ENCODE measurements at regions not wholly inside any gene's neighbourhood (a gene's known extent, or its start where the extent isn't known, plus 50 kb on each side); places are given as distances from the start of the nearest gene placed in this dataset.

DNA sequence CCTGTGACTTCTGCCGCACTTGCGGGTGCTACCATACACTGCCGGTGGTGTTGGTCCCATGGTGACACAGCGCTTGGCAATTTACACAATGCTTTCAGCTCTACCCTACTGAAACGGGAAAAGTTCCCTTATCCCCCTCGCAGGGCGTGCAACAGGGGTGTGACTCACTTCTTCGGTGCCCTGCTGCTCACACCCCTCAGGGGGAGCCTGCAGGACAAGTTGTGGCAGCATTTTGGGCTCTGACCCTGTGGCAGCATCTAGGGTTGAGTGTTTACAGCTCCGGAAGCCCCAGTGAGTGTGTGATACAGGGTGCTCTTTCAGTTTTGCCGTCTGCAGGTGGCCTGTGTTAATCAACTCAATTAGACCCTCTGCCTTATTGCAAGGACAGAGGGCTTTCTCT lies 324.7 kb upstream of the RGMA start:
- intact Hi-C loops (cut with micrococcal nuclease): no loop called here
- H3K27me3 ChIP-seq (ENCODE audit: insufficient read depth, low read length): peaks cover 11% of the 10 kb centered on the region
- POLR2A ChIA-PET: no interaction called here
- CTCF ChIA-PET: no interaction called here
- no peak overlapping the region for H3K4me2 ChIP-seq (ENCODE audit: low read length)
- H3K9me3 ChIP-seq (ENCODE audit: control insufficient read depth in 1 of 2, insufficient read depth in 1 of 2, low read depth in 1 of 2, low read length in 2 of 2): no peaks in the 10 kb centered on the region
- no peaks in the 10 kb centered on the region for H3K79me2 ChIP-seq (ENCODE audit: insufficient read depth, low read length)
- no peak overlapping the region for H3K9ac ChIP-seq (ENCODE audit: low read length)
- no peaks in the 10 kb centered on the region for H3K36me3 ChIP-seq (ENCODE audit: control insufficient read depth in 1 of 2, insufficient read depth in 2 of 2, low read length in 2 of 2)
- RAD21 ChIA-PET (ENCODE audit: low non-redundant PET in 1 of 2, low total read pairs in 2 of 2, uncharacterized antibody in 2 of 2, unreplicated experiment in 2 of 2): no interaction called here
- no peak overlapping the region for H2AFZ ChIP-seq (ENCODE audit: low read depth, low read length, poor library complexity, severe bottlenecking)
- no peak for TF ChIP-seq CBX3 (IDR thresholded peaks at IDR 0.05; ENCODE audit: low read depth)
- no peak for TF ChIP-seq SP1 (IDR thresholded peaks at IDR 0.05; ENCODE audit: low read depth)
- TF ChIP-seq TCF7L2 (IDR thresholded peaks at IDR 0.05; ENCODE audit: borderline replicate concordance, extremely low read depth, insufficient read depth, insufficient read length): no peak
- no peak for TF ChIP-seq ZNF274 (IDR thresholded peaks at IDR 0.05; ENCODE audit: low read depth, low read length)
- ATAC-seq (no peak), DNase-seq (ENCODE audit: low read depth, low spot score) (no peak)
- H3K27ac ChIP-seq (ENCODE audit: low read depth, low read length): no peak overlapping the region
- H3K4me3 ChIP-seq (replicated peaks in 1 of 2; ENCODE audit: low read depth in 1 of 2, low read length in 2 of 2): no peak overlapping the region
- no TSS peak for BruUV-seq (replicated peaks)
- H3K9me2 ChIP-seq (ENCODE audit: insufficient read depth): no peaks in the 10 kb centered on the region
- no peaks in the 10 kb centered on the region for H3K4me1 ChIP-seq (ENCODE audit: control insufficient read depth in 1 of 2, insufficient read depth in 2 of 2, low read length in 2 of 2)
- H4K20me1 ChIP-seq (ENCODE audit: insufficient read depth): no peaks in the 10 kb centered on the region

DNA sequence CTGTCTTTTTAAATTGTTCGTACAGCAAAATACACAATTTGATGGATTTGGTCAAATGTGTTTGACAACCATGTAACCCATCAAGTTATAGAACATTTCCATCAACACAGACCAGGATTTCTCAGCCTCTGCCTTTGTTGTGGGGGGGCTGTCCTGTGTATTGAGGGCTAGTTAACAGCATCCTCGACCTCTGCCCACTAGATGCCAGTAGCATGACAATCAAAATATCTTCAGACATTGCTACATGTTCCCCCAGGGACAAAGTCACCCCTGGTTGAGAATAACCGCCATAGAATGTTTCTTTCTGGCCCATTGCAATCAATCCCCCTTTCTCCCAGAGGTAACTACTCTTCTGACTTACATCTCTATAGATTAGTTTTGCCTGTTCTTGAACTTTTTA lies 310.1 kb upstream of the RGMA start:
- RAD21 ChIA-PET (ENCODE audit: low non-redundant PET in 1 of 2, low total read pairs in 2 of 2, uncharacterized antibody in 2 of 2, unreplicated experiment in 2 of 2): no interaction called here
- no peak overlapping the region for H3K9ac ChIP-seq (ENCODE audit: low read length)
- ATAC-seq (no peak), DNase-seq (ENCODE audit: low read depth, low spot score) (no peak)
- POLR2A ChIA-PET: no interaction called here
- no TSS peak for BruUV-seq (replicated peaks)
- no peak overlapping the region for H2AFZ ChIP-seq (ENCODE audit: low read depth, low read length, poor library complexity, severe bottlenecking)
- CTCF ChIA-PET: no interaction called here
- no peak overlapping the region for H3K4me2 ChIP-seq (ENCODE audit: low read length)
- H3K9me3 ChIP-seq (ENCODE audit: control insufficient read depth in 1 of 2, insufficient read depth in 1 of 2, low read depth in 1 of 2, low read length in 2 of 2): no peaks in the 10 kb centered on the region
- no peaks in the 10 kb centered on the region for H4K20me1 ChIP-seq (ENCODE audit: insufficient read depth)
- no peaks in the 10 kb centered on the region for H3K4me1 ChIP-seq (ENCODE audit: control insufficient read depth in 1 of 2, insufficient read depth in 2 of 2, low read length in 2 of 2)
- H3K79me2 ChIP-seq (ENCODE audit: insufficient read depth, low read length): no peaks in the 10 kb centered on the region
- H3K4me3 ChIP-seq (replicated peaks in 1 of 2; ENCODE audit: low read depth in 1 of 2, low read length in 2 of 2): no peak overlapping the region
- intact Hi-C loops (cut with micrococcal nuclease): no loop called here
- H3K27me3 ChIP-seq (ENCODE audit: insufficient read depth, low read length): 0 out of 2 replicates have a peak, but pooled peaks cover 3% of the 10 kb centered on the region
- TF ChIP-seq TCF7L2 (IDR thresholded peaks at IDR 0.05; ENCODE audit: borderline replicate concordance, extremely low read depth, insufficient read depth, insufficient read length) (no peak), EZH2phosphoT487 (IDR thresholded peaks at IDR 0.05; ENCODE audit: borderline replicate concordance) (no peak), ZFX (IDR thresholded peaks at IDR 0.05) (no peak), EZH2 (IDR thresholded peaks at IDR 0.05) (no peak), EGR1 (IDR thresholded peaks at IDR 0.05; ENCODE audit: low read depth) (no peak), CBX3 (IDR thresholded peaks at IDR 0.05; ENCODE audit: low read depth) (no peak), SRF (IDR thresholded peaks at IDR 0.05; ENCODE audit: low read depth) (no peak), SP1 (IDR thresholded peaks at IDR 0.05; ENCODE audit: low read depth) (no peak), JUND (IDR thresholded peaks at IDR 0.05) (no peak), FOSL1 (IDR thresholded peaks at IDR 0.05; ENCODE audit: low read depth) (no peak)
- TF ChIP-seq, protein P1, sequence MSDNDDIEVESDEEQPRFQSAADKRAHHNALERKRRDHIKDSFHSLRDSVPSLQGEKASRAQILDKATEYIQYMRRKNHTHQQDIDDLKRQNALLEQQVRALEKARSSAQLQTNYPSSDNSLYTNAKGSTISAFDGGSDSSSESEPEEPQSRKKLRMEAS (IDR thresholded peaks at IDR 0.05): no peak
- no peaks in the 10 kb centered on the region for H3K9me2 ChIP-seq (ENCODE audit: insufficient read depth)
- H3K36me3 ChIP-seq (ENCODE audit: control insufficient read depth in 1 of 2, insufficient read depth in 2 of 2, low read length in 2 of 2): no peaks in the 10 kb centered on the region
- no peak overlapping the region for H3K27ac ChIP-seq (ENCODE audit: low read depth, low read length)
